22Rv1 (cell line): ENCODE measurements at regions not wholly inside any gene's neighbourhood (a gene's known extent, or its start where the extent isn't known, plus 50 kb on each side); places are given as distances from the start of the nearest gene placed in this dataset.

Experiments used
- H3K27ac ChIP-seq: fragments of 450-650 bp; 2 replicates; pipeline ENCODE4 v1.5.1; 2017
- ZFX ChIP-seq: fragments of 450-650 bp; IDR thresholded peaks from 2 replicates; pipeline ENCODE4 v1.6.1; 2017; ENCODE audit warnings: antibody characterized with exemption, borderline replicate concordance
- TF ChIP-seq, protein P1 (sequence below): fragments of 450-650 bp; IDR thresholded peaks from 2 replicates; pipeline ENCODE4 v1.5.1; 2017; ENCODE audit warnings: mild to moderate bottlenecking

DNA sequence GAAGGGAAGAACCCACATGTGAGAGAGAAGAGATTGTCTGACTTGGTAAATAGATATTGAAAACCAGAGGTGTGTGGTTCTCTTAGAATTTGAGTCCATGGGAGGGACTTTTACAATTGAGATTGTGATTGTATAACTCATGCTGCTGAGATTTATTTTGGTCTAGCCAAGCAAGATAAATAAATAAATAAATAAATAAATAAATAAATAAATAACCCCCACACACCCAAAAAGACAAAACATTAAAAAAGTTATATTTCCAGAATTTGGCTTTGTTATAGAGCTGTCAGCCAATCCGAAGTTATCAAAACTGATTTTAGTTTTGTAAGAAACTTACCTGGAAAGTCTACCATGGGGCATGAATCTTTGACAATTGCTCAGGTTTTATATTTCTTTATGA is 416.6 kb downstream of the ZSWIM6 start:
- H3K27ac ChIP-seq: no peak overlapping the region

DNA sequence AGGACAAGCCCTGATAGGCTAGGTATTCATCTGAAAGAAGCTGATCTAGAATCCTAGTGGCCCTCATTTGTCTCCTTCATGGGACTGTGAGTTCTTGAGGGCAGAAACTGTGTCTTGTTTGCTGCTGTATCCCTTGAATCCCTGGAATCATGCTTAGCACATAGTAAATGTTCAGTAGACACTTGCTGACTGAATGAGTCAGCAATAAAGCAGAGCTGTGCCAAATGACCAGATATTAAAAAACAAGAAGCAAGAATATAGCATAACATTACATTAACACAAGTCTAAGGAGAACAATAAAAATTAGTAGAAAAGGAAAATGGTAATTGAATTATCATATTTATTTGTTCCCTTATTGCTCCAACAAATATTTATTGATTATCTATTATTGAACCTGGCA is 420.5 kb downstream of the ZSWIM6 start:
- TF ChIP-seq, protein P1, sequence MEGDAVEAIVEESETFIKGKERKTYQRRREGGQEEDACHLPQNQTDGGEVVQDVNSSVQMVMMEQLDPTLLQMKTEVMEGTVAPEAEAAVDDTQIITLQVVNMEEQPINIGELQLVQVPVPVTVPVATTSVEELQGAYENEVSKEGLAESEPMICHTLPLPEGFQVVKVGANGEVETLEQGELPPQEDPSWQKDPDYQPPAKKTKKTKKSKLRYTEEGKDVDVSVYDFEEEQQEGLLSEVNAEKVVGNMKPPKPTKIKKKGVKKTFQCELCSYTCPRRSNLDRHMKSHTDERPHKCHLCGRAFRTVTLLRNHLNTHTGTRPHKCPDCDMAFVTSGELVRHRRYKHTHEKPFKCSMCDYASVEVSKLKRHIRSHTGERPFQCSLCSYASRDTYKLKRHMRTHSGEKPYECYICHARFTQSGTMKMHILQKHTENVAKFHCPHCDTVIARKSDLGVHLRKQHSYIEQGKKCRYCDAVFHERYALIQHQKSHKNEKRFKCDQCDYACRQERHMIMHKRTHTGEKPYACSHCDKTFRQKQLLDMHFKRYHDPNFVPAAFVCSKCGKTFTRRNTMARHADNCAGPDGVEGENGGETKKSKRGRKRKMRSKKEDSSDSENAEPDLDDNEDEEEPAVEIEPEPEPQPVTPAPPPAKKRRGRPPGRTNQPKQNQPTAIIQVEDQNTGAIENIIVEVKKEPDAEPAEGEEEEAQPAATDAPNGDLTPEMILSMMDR: no peak
- TF ChIP-seq ZFX: no peak
- no peak overlapping the region for H3K27ac ChIP-seq

More for the DNA sequence above, 416.6 kb downstream of the ZSWIM6 start:
- TF ChIP-seq ZFX: no peak
- TF ChIP-seq, protein P1: no peak

DNA sequence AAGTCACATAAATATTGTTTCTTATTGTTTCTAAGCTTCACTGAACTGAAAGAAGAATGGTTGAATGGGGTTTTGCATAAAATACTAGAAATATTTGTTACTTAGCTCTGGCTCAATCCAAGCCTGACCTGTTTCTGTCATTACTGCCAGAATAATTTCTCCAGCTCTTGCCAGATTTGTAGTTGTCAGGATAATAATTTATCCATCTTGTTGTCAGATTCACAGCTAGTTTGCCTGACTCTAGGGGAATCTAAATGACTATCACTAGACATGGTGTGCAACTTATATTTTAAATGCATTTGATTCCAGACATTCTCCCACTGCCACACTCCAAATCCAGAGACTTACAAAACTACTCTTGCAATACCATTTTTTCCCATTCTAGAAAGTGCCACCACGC is 422.7 kb downstream of the ZSWIM6 start:
- TF ChIP-seq, protein P1: no peak
- TF ChIP-seq ZFX: no peak
- no peak overlapping the region for H3K27ac ChIP-seq

DNA sequence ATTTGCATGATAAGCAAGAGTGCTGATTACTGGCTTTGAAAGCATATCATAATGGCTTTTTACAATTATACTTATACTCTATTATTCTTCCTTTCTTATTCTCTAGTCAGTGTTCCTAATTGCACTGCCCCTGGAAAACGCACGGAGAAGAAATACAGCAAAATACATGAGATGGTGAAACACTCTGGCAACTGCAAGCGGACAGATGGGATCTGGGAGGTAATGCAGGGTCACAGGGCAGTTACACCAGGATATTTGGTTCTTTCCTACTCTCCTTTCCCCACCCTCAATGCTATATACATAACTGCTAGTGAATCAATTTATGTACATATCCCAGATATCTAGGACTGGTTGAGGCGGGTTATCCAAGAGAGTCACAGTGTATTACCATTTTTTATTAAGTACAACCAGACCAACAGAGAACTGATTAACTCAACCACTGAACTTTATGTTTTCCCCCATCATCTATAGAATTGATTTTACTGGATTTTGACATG is 423.7 kb downstream of the ZSWIM6 start:
- no peak for TF ChIP-seq ZFX
- TF ChIP-seq, protein P1: no peak
- H3K27ac ChIP-seq: no peak overlapping the region

DNA sequence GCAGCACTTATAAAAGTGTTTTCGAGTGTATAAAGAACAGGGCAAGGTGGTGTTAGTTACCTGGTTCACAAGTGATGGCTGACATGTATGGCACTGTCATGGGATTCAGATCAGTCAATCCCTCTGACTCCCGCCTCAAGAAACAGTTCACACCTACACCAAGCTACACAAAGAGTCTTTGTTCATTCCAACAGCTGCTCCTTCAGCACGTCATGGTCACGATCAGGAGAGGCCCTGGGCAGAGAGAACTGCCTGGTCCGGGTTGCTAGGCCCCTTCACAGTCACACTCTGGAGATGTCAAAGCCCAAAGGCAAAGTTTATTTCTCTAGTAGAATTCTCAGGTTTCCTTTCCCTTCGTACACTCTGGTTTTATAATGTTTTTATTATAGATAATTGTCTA is 426.7 kb downstream of the ZSWIM6 start:
- TF ChIP-seq, protein P1: no peak
- TF ChIP-seq ZFX: no peak
- no peak overlapping the region for H3K27ac ChIP-seq

DNA sequence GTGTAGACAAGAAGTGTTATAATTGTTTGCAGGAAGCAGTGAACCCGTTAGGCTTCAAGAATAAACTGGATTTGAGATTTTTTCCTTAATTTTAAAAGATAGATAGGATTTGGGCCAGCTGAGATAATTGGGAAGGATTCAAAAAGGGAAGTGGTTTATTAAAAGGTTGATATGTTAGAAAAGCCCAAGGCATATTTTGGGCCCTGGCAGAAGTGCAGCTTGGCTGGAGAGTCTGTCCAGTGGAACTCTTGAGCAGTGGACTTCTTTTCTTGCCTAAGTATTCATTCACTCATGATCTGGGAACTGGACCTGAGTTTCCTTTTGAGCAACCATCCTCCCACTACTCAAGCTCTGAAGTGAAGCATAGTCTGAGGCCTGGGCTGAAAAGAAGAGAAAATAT is 433.4 kb downstream of the ZSWIM6 start:
- H3K27ac ChIP-seq: no peak overlapping the region
- TF ChIP-seq ZFX: no peak
- TF ChIP-seq, protein P1: no peak

DNA sequence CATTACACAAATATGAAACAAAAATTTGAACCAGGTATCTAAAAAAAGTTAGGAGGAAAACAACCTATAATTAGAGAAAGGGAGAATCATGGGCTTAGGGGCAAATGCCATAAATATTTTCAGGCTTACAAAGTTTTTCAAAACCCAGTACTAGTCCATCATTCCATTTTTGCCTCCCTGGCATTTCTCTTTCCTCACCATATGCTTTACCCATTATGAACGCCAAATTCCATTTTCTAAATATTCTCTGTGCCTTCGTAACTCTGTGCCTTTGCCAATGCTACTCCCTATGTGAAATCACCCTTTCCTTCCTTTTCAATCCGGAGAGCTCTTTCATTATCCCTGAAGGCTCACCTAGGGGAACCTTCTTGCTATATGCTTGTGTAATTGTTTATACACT is 434.1 kb downstream of the ZSWIM6 start:
- no peak for TF ChIP-seq ZFX
- TF ChIP-seq, protein P1: no peak
- H3K27ac ChIP-seq: no peak overlapping the region
